NCI-H2227 (cell line): ENCODE measurements at regions not wholly inside any gene's neighbourhood (a gene's known extent, or its start where the extent isn't known, plus 50 kb on each side); places are given as distances from the start of the nearest gene placed in this dataset.
A peak's percentile ranks its signal among the peaks of the same experiment; 100 is the strongest.
"Not testable (repeated sequence)": the region's sequence is repeated elsewhere in the genome, so short reads cannot be mapped to it uniquely, and the experiment has no call there.

ENCODE experiments used
- DNase-seq: peaks from one replicate; lab custom pipeline; 2025; ENCODE audit not compliant: unreplicated experiment; lab: John Stamatoyannopoulos, UW

GRCh38 chrX:55981603-55982002, 250.6 kb upstream of the KLF8 start:
- no peak for DNase-seq

GRCh38 chrX:55996649-55997048, 235.5 kb upstream of the KLF8 start:
- DNase-seq = no peak

GRCh38 chrX:56000174-56000573, 232.0 kb upstream of the KLF8 start:
- no peak for DNase-seq

GRCh38 chrX:56000729-56001128, 231.4 kb upstream of the KLF8 start:
- no peak for DNase-seq

- DNase-seq = peak; percentile 7
These were observed 206.1 kb upstream of the KLF8 start for GRCh38 chrX:56025872-56026571.

- DNase-seq = no peak
These were observed 205.3 kb upstream of the KLF8 start for GRCh38 chrX:56026815-56027214.

GRCh38 chrX:56029188-56029587, 203.0 kb upstream of the KLF8 start:
- DNase-seq = no peak

GRCh38 chrX:56029691-56030090, 202.5 kb upstream of the KLF8 start:
- no peak for DNase-seq

- no peak for DNase-seq
These were observed 200.7 kb upstream of the KLF8 start for GRCh38 chrX:56031409-56031808.

GRCh38 chrX:56033495-56034180, 198.5 kb upstream of the KLF8 start:
- no peak for DNase-seq

- DNase-seq = not testable (repeated sequence)
These were observed 179.4 kb upstream of the KLF8 start for GRCh38 chrX:56052673-56053330.

GRCh38 chrX:56057325-56057724, 174.8 kb upstream of the KLF8 start:
- DNase-seq = no peak

GRCh38 chrX:56066016-56066415, 166.1 kb upstream of the KLF8 start:
- DNase-seq = no peak

- DNase-seq = no peak
These were observed 163.8 kb upstream of the KLF8 start for GRCh38 chrX:56068274-56068758.

- no peak for DNase-seq
These were observed 162.7 kb upstream of the KLF8 start for GRCh38 chrX:56069299-56069931.

- no peak for DNase-seq
These were observed 142.8 kb upstream of the KLF8 start for GRCh38 chrX:56089376-56089775.

GRCh38 chrX:56099271-56099670, 132.9 kb upstream of the KLF8 start:
- no peak for DNase-seq

GRCh38 chrX:56107320-56107719, 124.8 kb upstream of the KLF8 start:
- DNase-seq = no peak

- DNase-seq = no peak
These were observed 118.2 kb upstream of the KLF8 start for GRCh38 chrX:56113785-56114436.

- DNase-seq = no peak
These were observed 117.7 kb upstream of the KLF8 start for GRCh38 chrX:56114437-56114787.

- no peak for DNase-seq
These were observed 111.9 kb upstream of the KLF8 start for GRCh38 chrX:56120242-56120641.
